Activated CD4-positive, alpha-beta T cell treated with anti-CD3 and anti-CD28 coated beads, Interleukin-2, Interleukin-4, amounts not matched to agents 100 ng/mL and 50 ng/mL, durations not matched to agents 16 hours and 8 hours (primary cell): ENCODE measurements at regions not wholly inside any gene's neighbourhood (a gene's known extent, or its start where the extent isn't known, plus 50 kb on each side); places are given as distances from the start of the nearest gene placed in this dataset.
"Not testable (repeated sequence)": the region's sequence is repeated elsewhere in the genome, so short reads cannot be mapped to it uniquely, and the experiment has no call there.

Source experiments
- DNase-seq: peaks from one replicate; pipeline ENCODE4 v3.0.0-alpha.2; 2020; ENCODE audit warnings: low spot score

GRCh38 chr19:28737021-28737895, 475.7 kb downstream of the UQCRFS1 start:
- peak; percentile 40 for DNase-seq

- DNase-seq: no peak
Measured at GRCh38 chr19:28736528-28736927, 476.4 kb downstream of the UQCRFS1 start.

GRCh38 chr19:28731577-28731976, 481.4 kb downstream of the UQCRFS1 start:
- DNase-seq: no peak

GRCh38 chr19:28730791-28731512, 482.0 kb downstream of the UQCRFS1 start:
- no peak for DNase-seq

GRCh38 chr19:28727480-28728159, 485.3 kb downstream of the UQCRFS1 start:
- DNase-seq: peak; percentile 24

GRCh38 chr19:28726533-28727479, 486.1 kb downstream of the UQCRFS1 start:
- DNase-seq: no peak

GRCh38 chr19:28718909-28719308, 494.0 kb downstream of the UQCRFS1 start:
- DNase-seq: no peak

- DNase-seq: no peak
Measured at GRCh38 chr19:28715157-28715556, 497.8 kb downstream of the UQCRFS1 start.

GRCh38 chr19:28711411-28711810, 501.5 kb downstream of the UQCRFS1 start:
- DNase-seq: no peak

- DNase-seq: peak; percentile 61
Measured at GRCh38 chr19:28710278-28710677, 502.7 kb downstream of the UQCRFS1 start.

GRCh38 chr19:28706693-28707092, 506.3 kb downstream of the UQCRFS1 start:
- no peak for DNase-seq

GRCh38 chr19:28705008-28705407, 507.9 kb downstream of the UQCRFS1 start:
- no peak for DNase-seq

GRCh38 chr19:28703400-28703956, 509.5 kb downstream of the UQCRFS1 start:
- no peak for DNase-seq

GRCh38 chr19:28701491-28701890, 511.5 kb downstream of the UQCRFS1 start:
- no peak for DNase-seq

GRCh38 chr19:28700176-28700575, 512.8 kb downstream of the UQCRFS1 start:
- DNase-seq: no peak

GRCh38 chr19:28697308-28697707, 515.6 kb downstream of the UQCRFS1 start:
- DNase-seq: no peak

GRCh38 chr19:28694812-28695211, 518.1 kb downstream of the UQCRFS1 start:
- no peak for DNase-seq

GRCh38 chr19:28691683-28692082, 521.3 kb downstream of the UQCRFS1 start:
- DNase-seq: no peak

GRCh38 chr19:28689464-28689863, 523.5 kb downstream of the UQCRFS1 start:
- not testable (repeated sequence) for DNase-seq

GRCh38 chr19:28687296-28687695, 525.7 kb downstream of the UQCRFS1 start:
- DNase-seq: no peak

- no peak for DNase-seq
Measured at GRCh38 chr19:28686756-28687155, 526.2 kb downstream of the UQCRFS1 start.
